Calu3 (cell line): ENCODE measurements at regions not wholly inside any gene's neighbourhood (a gene's known extent, or its start where the extent isn't known, plus 50 kb on each side); places are given as distances from the start of the nearest gene placed in this dataset.
A peak's percentile ranks its signal among the peaks of the same experiment; 100 is the strongest.

Source experiments
- BruUV-seq: library from RNA; stranded (reverse); fragments of 400-500 nt; replicated peaks from 2 replicates; lab custom pipeline; 2021; lab: Mats Ljungman, UMichigan
- CTCF ChIA-PET: fragments of 300-600 bp; sonication (Branson Sonifier 250); formaldehyde crosslinking; loops from one replicate; lab custom pipeline; 2022; ENCODE audit warnings: antibody characterized with exemption; lab: Charles Lee
- DNase-seq: peaks from one replicate; pipeline ENCODE4 v3.0.0; 2022
- H3K27ac Mint-ChIP-seq: one replicate; pipeline ENCODE4 v1.8.0; 2022; ENCODE audit warnings: mixed read lengths; ENCODE audit not compliant: unreplicated experiment
- H3K27me3 Mint-ChIP-seq: one replicate; pipeline ENCODE4 v1.8.0; 2022; ENCODE audit warnings: mixed read lengths; ENCODE audit not compliant: unreplicated experiment
- H3K36me3 Mint-ChIP-seq: one replicate; pipeline ENCODE4 v1.8.0; 2022; ENCODE audit warnings: mild to moderate bottlenecking, moderate library complexity, mixed read lengths; ENCODE audit not compliant: insufficient read depth, unreplicated experiment
- H3K4me1 Mint-ChIP-seq: one replicate; pipeline ENCODE4 v1.8.0; 2022; ENCODE audit warnings: mild to moderate bottlenecking, low read depth, mixed read lengths; ENCODE audit not compliant: unreplicated experiment
- H3K4me3 Mint-ChIP-seq: one replicate; pipeline ENCODE4 v1.8.0; 2022; ENCODE audit warnings: mild to moderate bottlenecking, low read depth, moderate library complexity, mixed read lengths; ENCODE audit not compliant: unreplicated experiment
- H3K9me3 Mint-ChIP-seq: one replicate; pipeline ENCODE4 v1.8.0; 2022; ENCODE audit warnings: low read depth, mixed read lengths; ENCODE audit not compliant: unreplicated experiment
- intact Hi-C: fragments of 100-400 bp; cut with micrococcal nuclease; formaldehyde crosslinking; loops from one replicate; pipeline ENCODE4 v1.10.0; 2022; ENCODE audit not compliant: unreplicated experiment
- TF ChIP-seq, protein P1 (sequence below): fragments of 200-600 bp; IDR thresholded peaks from one replicate; pipeline ENCODE4 v1.8.0; 2022; ENCODE audit warnings: antibody characterized with exemption; ENCODE audit not compliant: unreplicated experiment

DNA sequence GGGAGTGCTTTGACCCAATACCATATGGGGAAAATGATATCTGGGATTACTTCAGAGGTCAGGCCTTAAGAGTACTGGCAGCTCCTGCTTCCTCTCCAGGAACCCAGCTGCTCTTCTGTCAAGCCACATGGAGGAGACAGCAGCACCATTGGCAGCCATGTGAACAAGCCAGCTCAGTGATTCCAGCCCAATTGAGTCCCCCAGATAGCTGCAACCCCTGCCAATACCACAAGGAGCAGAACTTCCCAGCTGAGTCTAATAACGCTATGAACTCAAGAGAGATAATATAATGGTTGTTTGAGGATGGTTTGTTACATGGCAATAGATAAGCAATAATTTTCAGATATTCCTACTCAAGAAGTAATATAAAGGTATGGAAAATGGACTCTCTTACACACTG, 126.8 kb upstream of the CPNE4 start:
- no TSS peak for BruUV-seq
- no peak for DNase-seq
- CTCF ChIA-PET: interaction anchor here (0.9 to 1.3 kb wide), 2 partner anchors 12 to 123 kb away, joined by 3 read pairs; no protein-coding TSS in a partner anchor
- no peaks in the 10 kb centered on the region for H3K36me3 Mint-ChIP-seq
- H3K9me3 Mint-ChIP-seq: peaks cover 9% of the 10 kb centered on the region
- TF ChIP-seq, protein P1, sequence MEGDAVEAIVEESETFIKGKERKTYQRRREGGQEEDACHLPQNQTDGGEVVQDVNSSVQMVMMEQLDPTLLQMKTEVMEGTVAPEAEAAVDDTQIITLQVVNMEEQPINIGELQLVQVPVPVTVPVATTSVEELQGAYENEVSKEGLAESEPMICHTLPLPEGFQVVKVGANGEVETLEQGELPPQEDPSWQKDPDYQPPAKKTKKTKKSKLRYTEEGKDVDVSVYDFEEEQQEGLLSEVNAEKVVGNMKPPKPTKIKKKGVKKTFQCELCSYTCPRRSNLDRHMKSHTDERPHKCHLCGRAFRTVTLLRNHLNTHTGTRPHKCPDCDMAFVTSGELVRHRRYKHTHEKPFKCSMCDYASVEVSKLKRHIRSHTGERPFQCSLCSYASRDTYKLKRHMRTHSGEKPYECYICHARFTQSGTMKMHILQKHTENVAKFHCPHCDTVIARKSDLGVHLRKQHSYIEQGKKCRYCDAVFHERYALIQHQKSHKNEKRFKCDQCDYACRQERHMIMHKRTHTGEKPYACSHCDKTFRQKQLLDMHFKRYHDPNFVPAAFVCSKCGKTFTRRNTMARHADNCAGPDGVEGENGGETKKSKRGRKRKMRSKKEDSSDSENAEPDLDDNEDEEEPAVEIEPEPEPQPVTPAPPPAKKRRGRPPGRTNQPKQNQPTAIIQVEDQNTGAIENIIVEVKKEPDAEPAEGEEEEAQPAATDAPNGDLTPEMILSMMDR: no peak
- H3K4me1 Mint-ChIP-seq: peaks cover 23% of the 10 kb centered on the region
- H3K27me3 Mint-ChIP-seq: no peaks in the 10 kb centered on the region
- no peak overlapping the region for H3K4me3 Mint-ChIP-seq
- H3K27ac Mint-ChIP-seq: no peak overlapping the region
- intact Hi-C loops: no loop called here

DNA sequence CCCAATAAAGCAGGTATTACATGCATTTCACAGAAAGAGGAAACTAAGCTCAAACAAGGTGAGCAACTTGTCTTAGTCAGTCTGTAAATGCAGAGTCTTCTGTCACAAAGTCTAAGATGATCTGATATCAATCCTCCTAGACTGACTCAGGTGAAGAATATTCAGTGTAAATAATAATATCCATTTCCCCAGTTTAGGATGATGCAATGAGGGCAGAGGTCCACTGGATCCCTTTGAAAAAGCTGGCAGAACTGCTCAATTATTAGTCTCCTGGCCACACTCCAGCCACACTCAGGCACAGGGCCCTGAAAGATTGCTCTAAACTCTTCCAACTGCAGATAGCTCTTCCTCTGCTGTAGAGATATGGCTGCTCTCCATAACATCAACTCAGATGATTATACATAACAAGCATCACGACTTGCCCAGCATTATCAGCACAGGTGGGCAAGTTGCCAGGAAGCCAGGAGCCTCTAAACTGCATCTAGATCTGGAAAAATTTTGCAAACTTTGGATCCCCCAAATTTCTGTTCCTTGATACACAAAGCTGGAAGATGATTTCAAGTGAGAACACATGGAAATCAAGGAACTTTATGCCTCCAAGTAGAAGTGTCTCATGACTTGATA, 129.8 kb upstream of the CPNE4 start:
- H3K27ac Mint-ChIP-seq: no peak overlapping the region
- DNase-seq: peak; percentile 28
- H3K4me1 Mint-ChIP-seq: peaks cover 23% of the 10 kb centered on the region
- no TSS peak for BruUV-seq
- H3K4me3 Mint-ChIP-seq: no peak overlapping the region
- H3K36me3 Mint-ChIP-seq: no peaks in the 10 kb centered on the region
- TF ChIP-seq, protein P1: no peak
- CTCF ChIA-PET: interaction anchor here (0.7 to 1.3 kb wide), 5 partner anchors 9 to 130 kb away, joined by 3 to 7 read pairs (median 6); partner anchors contain the start of gene CPNE4
- intact Hi-C loops: no loop called here
- H3K9me3 Mint-ChIP-seq: peaks cover 9% of the 10 kb centered on the region
- H3K27me3 Mint-ChIP-seq: no peaks in the 10 kb centered on the region

DNA sequence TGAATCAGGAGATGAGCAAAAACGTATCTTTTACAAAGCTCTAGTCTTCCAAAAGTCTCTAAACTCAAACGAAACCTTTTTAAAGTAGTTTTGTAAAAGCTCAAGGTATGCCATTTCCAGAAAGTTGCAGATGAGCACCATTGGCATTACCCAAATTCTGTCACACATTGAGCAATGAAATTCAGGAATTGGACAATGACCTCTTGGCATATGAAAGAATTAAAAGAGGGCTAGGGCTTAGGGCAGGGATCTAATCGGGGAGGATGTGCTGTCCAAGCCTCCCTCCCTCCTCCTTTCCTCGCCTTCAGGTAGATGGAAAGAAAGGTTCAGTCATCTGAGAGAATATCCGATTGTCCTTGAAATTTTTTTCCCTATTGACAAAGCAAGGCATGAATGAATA, 133.1 kb upstream of the CPNE4 start:
- Mint-ChIP-seq H3K27me3 (no peaks in the 10 kb centered on the region), H3K9me3 (peaks cover 9% of the 10 kb centered on the region), H3K4me1 (peaks cover 23% of the 10 kb centered on the region), H3K27ac (no peak overlapping the region), H3K4me3 (no peak overlapping the region), H3K36me3 (no peaks in the 10 kb centered on the region)
- no TSS peak for BruUV-seq
- intact Hi-C loops: no loop called here
- TF ChIP-seq, protein P1: no peak
- no peak for DNase-seq
- CTCF ChIA-PET: no interaction called here

DNA sequence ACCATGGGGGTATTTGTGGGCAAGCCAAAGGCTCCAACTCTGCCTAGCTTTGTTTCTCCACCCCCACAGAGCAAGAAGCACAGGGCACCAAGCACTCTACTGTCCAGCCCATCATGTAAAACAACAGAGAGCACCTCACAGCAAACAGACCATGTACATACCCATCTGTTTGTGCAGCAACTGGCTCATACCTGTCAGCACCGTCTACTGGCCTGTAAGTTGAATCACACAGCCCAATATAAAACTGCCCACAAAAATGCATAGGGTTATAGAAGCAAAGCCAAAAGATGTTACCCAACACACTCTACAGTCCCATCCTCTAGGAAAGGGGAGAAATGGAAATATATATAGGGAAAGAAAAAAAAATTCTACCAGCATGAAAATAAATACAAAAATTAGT, 139.7 kb upstream of the CPNE4 start:
- TF ChIP-seq, protein P1: no peak
- H3K27ac Mint-ChIP-seq: no peak overlapping the region
- CTCF ChIA-PET: no interaction called here
- H3K36me3 Mint-ChIP-seq: no peaks in the 10 kb centered on the region
- intact Hi-C loops: no loop called here
- no peaks in the 10 kb centered on the region for H3K9me3 Mint-ChIP-seq
- H3K27me3 Mint-ChIP-seq: no peaks in the 10 kb centered on the region
- no peak overlapping the region for H3K4me3 Mint-ChIP-seq
- H3K4me1 Mint-ChIP-seq: peaks cover 23% of the 10 kb centered on the region
- BruUV-seq: no TSS peak
- DNase-seq: no peak
